Thoracic aorta (tissue), 2 donors: ENCODE measurements at regions not wholly inside any gene's neighbourhood (a gene's known extent, or its start where the extent isn't known, plus 50 kb on each side); places are given as distances from the start of the nearest gene placed in this dataset.
"Not testable (repeated sequence)": the region's sequence is repeated elsewhere in the genome, so short reads cannot be mapped to it uniquely, and the experiment has no call there.

Source experiments
- ATAC-seq: fragments of 150-250 bp; one replicate; pipeline ENCODE4 v1.8.0; 2017; ENCODE audit warnings: low read depth; ENCODE audit not compliant: insufficient number of reproducible peaks, low FRiP score
- DNase-seq: peaks from one replicate; pipeline ENCODE4 v3.0.0-alpha.2; 2020; ENCODE audit warnings: low spot score
- H3K27ac ChIP-seq, 2 donors: fragments of 200-600 bp; sonication (generic); 1 replicate in 1 of 2; 2 replicates in 1 of 2; pipeline ENCODE4 v1.5.1; 2016; ENCODE audit warnings: mild to moderate bottlenecking in 2 of 2, moderate library complexity in 2 of 2
- H3K27me3 ChIP-seq: fragments of 200-600 bp; sonication (generic); replicated peaks from 2 replicates; pipeline ENCODE4 v1.6.0; 2016; ENCODE audit warnings: mild to moderate bottlenecking; ENCODE audit not compliant: insufficient read depth
- H3K36me3 ChIP-seq: fragments of 200-600 bp; sonication (generic); one replicate; pipeline ENCODE4 v1.5.1; 2016
- H3K4me1 ChIP-seq, 2 donors: fragments of 200-600 bp; sonication (generic); 1 replicate in 1 of 2; 2 replicates in 1 of 2; pipeline versions ENCODE4 v1.5.1 to v1.6.0; 2016; ENCODE audit warnings: low read depth in 2 of 2, mild to moderate bottlenecking in 1 of 2; ENCODE audit not compliant: control insufficient read depth in 1 of 2
- H3K4me3 ChIP-seq: fragments of 200-600 bp; sonication (generic); 2 replicates; pipeline ENCODE4 v1.5.1; 2016; ENCODE audit warnings: mild to moderate bottlenecking
- H3K9me3 ChIP-seq: fragments of 200-600 bp; sonication (generic); 2 replicates; pipeline ENCODE4 v1.5.1; 2016
- TF ChIP-seq, protein P1 (sequence below): fragments of 200-600 bp; sonication (generic); IDR thresholded peaks from one replicate; pipeline ENCODE4 v1.5.1; 2019; ENCODE audit warnings: antibody characterized with exemption

DNA sequence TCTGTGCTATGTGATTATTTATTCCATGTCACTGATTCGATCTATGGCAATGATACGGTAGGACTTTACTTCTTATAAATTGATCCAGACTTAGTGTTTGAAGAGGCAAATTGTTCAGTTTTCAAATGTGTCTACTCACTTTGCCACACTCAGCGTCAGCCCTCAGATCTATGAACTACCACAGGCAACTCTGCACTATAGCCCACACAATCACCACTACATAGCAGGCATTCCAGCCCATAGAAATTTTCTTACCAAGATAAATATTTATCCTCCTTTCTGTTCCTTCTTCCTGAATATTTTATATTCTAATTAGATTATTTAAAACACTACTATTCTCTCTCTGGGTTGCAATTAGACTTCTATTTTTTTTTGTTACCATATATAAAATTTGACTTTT is 776.1 kb downstream of the BRINP3 start:
- Histone ChIP-seq H3K4me1 (no peaks in the 10 kb centered on the region), H3K9me3 (no peaks in the 10 kb centered on the region), H3K27me3 (no peaks in the 10 kb centered on the region), H3K27ac (no peak overlapping the region), H3K4me3 (no peak overlapping the region), H3K36me3 (no peaks in the 10 kb centered on the region)
- DNase-seq (no peak), ATAC-seq (no peak)
- TF ChIP-seq, protein P1, sequence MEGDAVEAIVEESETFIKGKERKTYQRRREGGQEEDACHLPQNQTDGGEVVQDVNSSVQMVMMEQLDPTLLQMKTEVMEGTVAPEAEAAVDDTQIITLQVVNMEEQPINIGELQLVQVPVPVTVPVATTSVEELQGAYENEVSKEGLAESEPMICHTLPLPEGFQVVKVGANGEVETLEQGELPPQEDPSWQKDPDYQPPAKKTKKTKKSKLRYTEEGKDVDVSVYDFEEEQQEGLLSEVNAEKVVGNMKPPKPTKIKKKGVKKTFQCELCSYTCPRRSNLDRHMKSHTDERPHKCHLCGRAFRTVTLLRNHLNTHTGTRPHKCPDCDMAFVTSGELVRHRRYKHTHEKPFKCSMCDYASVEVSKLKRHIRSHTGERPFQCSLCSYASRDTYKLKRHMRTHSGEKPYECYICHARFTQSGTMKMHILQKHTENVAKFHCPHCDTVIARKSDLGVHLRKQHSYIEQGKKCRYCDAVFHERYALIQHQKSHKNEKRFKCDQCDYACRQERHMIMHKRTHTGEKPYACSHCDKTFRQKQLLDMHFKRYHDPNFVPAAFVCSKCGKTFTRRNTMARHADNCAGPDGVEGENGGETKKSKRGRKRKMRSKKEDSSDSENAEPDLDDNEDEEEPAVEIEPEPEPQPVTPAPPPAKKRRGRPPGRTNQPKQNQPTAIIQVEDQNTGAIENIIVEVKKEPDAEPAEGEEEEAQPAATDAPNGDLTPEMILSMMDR: no peak

DNA sequence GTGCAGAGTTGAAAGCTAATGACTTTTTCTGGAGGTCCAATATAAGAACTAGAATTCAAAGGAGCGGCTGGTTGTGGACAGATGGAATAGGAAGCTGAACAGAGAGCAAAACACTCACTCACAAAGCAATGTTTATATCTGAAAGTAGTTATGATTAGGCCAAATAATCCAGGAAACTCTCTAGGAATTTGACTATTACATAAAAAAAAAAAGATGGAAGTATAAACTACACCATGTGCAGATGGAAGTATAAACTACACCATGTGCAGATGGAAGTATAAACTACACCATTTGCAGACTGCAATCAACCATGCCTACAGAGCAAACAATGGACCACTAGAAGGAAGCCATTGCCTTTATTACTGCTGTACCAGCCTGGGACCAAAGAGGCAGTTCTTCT is 771.1 kb downstream of the BRINP3 start:
- Histone ChIP-seq H3K4me1 (no peaks in the 10 kb centered on the region), H3K27me3 (no peaks in the 10 kb centered on the region), H3K4me3 (no peak overlapping the region), H3K9me3 (no peaks in the 10 kb centered on the region), H3K27ac (no peak overlapping the region), H3K36me3 (no peaks in the 10 kb centered on the region)
- TF ChIP-seq, protein P1: no peak
- DNase-seq (no peak), ATAC-seq (no peak)

DNA sequence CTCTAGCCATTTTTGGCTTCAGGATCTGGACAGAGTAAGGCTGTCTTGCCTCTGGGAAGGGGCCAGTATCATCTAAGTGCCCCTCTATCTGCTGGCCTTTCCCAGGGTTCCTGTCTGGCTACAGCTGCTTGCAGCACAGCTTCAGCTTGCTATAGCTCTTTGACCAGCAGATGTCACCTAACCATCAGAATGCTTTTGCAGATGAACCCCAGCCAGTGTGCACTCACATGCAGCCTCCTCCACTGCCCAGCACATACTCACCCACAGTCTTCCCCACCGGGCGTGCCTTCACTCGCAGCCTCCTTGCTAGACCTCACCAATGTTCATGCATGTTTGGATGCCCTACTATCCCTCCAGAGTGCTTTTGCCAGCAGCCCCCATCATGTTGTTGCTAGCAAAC is 769.0 kb downstream of the BRINP3 start:
- no peaks in the 10 kb centered on the region for H3K4me1 ChIP-seq
- no peaks in the 10 kb centered on the region for H3K36me3 ChIP-seq
- H3K27ac ChIP-seq: no peak overlapping the region
- TF ChIP-seq, protein P1: no peak
- no peaks in the 10 kb centered on the region for H3K27me3 ChIP-seq
- H3K4me3 ChIP-seq: no peak overlapping the region
- no peak for ATAC-seq
- no peaks in the 10 kb centered on the region for H3K9me3 ChIP-seq
- DNase-seq: no peak

DNA sequence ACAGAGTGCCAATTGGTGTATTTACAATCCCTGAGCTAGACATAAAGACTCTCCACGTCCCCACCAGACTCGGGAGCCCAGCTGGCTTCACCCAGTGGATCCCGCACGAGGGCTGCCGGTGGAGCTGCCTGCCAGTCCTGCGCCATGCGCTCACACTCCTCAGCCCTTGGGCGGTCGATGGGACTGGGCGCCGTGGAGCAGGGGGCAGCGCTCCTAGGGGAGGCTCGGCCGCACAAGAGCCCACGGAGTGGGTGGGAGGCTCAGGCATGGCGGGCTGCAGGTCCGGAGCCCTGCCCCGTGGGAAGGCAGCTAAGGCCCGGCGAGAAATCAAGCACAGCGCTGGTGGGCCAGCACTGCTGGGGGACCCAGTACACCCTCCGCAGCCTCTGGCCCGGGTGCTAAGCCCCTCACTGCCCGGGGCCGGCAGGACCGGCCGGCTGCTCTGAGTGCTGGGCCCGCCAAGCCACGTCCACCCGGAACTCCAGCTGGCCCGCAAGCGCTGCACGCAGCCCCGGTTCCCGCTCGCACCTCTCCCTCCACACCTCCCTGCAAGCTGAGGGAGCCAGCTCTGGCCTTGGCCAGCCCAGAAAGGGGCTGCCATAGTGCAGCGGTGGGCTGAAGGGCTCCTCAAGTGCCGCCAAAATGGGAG is 759.4 kb downstream of the BRINP3 start:
- ATAC-seq, H3K27ac ChIP-seq, DNase-seq, H3K9me3 ChIP-seq, H3K4me3 ChIP-seq, H3K27me3 ChIP-seq, H3K36me3 ChIP-seq, H3K4me1 ChIP-seq: not testable (repeated sequence)

DNA sequence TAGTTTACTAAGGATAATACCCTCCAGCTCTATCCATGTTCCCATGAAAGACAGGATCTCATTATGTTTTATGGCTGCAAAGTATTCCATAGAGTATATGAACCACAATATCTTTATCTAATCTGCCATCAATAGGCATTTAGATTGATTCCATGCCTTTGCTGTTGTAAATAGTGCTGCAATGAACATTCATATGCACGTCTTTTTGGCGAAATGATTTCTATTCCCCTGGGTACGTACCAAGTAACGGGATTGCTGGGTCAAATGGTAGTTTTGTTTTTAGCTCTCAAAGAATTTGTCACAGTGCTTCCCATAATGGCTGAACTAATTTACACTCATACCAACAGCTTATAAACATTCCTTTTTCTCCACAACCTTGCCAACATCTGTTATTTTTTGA is 750.9 kb downstream of the BRINP3 start:
- Histone ChIP-seq H3K36me3 (no peaks in the 10 kb centered on the region), H3K4me1 (no peaks in the 10 kb centered on the region), H3K9me3 (no peaks in the 10 kb centered on the region), H3K27ac (no peak overlapping the region), H3K4me3 (no peak overlapping the region), H3K27me3 (no peaks in the 10 kb centered on the region)
- ATAC-seq: no peak
- TF ChIP-seq, protein P1: no peak
- DNase-seq: no peak

DNA sequence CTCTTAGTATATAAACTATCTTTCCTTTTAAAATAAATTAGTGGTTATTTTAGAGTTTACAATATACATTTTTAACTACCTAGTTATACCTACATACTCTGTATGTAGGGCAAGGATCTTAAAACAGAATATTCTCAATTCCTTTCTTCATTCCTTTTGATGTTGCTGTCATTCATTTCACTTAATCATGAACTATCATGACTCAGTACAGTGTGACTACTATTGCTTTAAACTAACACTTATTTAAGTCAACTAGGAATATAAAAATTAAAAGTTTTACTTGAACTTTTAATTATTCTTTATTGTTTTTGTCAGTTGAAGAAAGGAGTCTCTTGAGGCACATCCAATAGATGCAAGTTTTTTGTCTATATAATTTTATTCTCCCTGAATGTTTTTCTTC is 726.4 kb downstream of the BRINP3 start:
- no peak overlapping the region for H3K4me3 ChIP-seq
- no peak overlapping the region for H3K27ac ChIP-seq
- H3K9me3 ChIP-seq: no peaks in the 10 kb centered on the region
- ATAC-seq (no peak), DNase-seq (no peak)
- H3K27me3 ChIP-seq: no peaks in the 10 kb centered on the region
- TF ChIP-seq, protein P1: no peak
- H3K4me1 ChIP-seq: no peaks in the 10 kb centered on the region
- H3K36me3 ChIP-seq: no peaks in the 10 kb centered on the region
